Pancreas (tissue), 10 donors: ENCODE measurements at regions not wholly inside any gene's neighbourhood (a gene's known extent, or its start where the extent isn't known, plus 50 kb on each side); places are given as distances from the start of the nearest gene placed in this dataset.
"Not testable (repeated sequence)": the region's sequence is repeated elsewhere in the genome, so short reads cannot be mapped to it uniquely, and the experiment has no call there.

Experiments
- ATAC-seq, 4 donors: fragments of 200-7000 bp; cut with Tn5 transposase; one replicate each; pipeline versions ENCODE4 v1.8.0 to v1.9.1; 2020; ENCODE audit warnings: mild to moderate bottlenecking in 4 of 4, moderate library complexity in 4 of 4
- DNase-seq, 6 donors: peaks; one replicate each; pipeline ENCODE4 v3.0.0-alpha.2; 2020
- FAIRE-seq: peaks from 2 replicates; lab custom pipeline; 2012; peaks lifted over from hg19 to GRCh38; lab: Jason Lieb, UNC
- H3K27ac ChIP-seq, 4 donors: fragments of 200-600 bp; sonication (generic); 1 replicate in 3 of 4; 2 replicates in 1 of 4; pipeline versions ENCODE4 v1.5.0 to v1.8.0; 2020
- H3K27me3 ChIP-seq, 4 donors: fragments of 200-600 bp; one replicate each; pipeline ENCODE4 v1.8.0; 2021
- H3K36me3 ChIP-seq, 3 donors: fragments of 200-600 bp; sonication (generic) in 1 of 3; one replicate each; pipeline versions ENCODE4 v1.5.0 to v1.8.0; 2020 to 2021
- H3K4me1 ChIP-seq, 3 donors: fragments of 200-600 bp; one replicate each; pipeline ENCODE4 v1.8.0; 2021
- H3K4me3 ChIP-seq, 4 donors: fragments of 200-600 bp; sonication (generic) in 2 of 4; one replicate each; pipeline versions ENCODE4 v1.5.0 to v1.8.0; 2020 to 2021
- H3K9me3 ChIP-seq, 4 donors: fragments of 200-600 bp; one replicate each; pipeline ENCODE4 v1.8.0; 2021
- WGBS, 2 donors: extraction: QIAGEN DNeasy Blood & Tissue Kit; methylation state at CpG; one replicate each; pipeline ENCODE4 v1.1.7; 2013; 5-methylcytosine and 5-hydroxymethylcytosine counted together
- intact Hi-C, 3 donors: fragments of 100-400 bp; cut with DNase I; formaldehyde crosslinking; loops; one replicate each; pipeline versions ENCODE4 v1.11.1 to v1.14.2; 2022
- TF ChIP-seq, protein P1 (sequence below), 4 donors: fragments of 200-600 bp; sonication (generic) in 3 of 4; IDR thresholded peaks; one replicate each; pipeline versions ENCODE4 v1.5.0 to v1.8.0; 2021; ENCODE audit warnings: antibody characterized with exemption in 4 of 4
- donor health status: healthy with polysubstance abuse.
- donor health status: DM: no; HTN: no; CAD: no; lungs with moderate emphysema.
- donor health status: DM: no; HTN: no; CAD: no.
- donor health status: control.
- donor health status: control.
- donor health status: Bipolar disorder and iron deficiency.
- donor health status: DM: yes; HTN: yes; CAD: no.
- donor health status: DM: no; HTN: no; CAD: no.
- donor health status: DM: no; HTN: no; CAD: no.
- donor health status: DM: yes; HTN: yes; CAD: no.

DNA sequence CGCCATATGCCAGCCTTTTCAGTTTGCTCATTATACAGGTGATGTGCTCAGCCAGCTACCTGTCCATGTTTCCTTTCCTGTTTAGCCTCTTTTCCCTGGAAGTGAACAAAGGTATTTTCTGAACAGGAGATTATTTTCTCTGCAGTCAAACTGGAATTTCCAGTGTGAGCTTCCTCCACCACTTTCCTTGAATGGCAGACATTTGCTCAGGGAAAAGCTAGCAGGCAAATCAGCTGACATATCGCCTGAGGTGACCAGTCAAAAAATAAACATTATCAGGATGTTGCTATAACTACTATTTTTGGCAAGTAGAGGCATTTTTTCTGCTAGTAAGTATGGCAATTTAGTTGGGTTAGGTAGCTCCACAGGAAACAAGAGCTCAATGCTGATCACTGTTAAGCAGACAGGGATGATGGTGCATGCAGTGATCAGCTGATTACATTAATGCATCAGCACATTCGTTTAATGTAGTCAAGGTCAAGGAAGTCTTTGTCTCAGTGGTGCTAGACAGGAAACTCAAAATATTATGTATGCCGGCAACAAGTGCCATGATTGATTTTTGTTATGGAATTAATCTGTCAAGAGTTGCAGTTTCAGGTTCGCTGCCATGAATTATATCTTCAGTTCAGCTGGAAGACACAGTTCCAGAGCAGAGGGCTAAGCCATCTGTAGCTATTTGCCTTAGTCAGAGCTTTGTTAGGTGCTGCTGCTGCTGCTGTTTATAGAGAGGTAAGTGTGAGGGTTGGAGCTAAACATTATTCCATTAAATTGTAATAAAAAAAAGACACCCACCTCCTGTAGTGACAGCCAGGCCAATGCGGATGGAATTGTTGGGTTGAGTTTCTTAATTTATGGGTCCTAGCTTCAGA is 179.7 kb upstream of the ST6GALNAC5 start:
- H3K27ac ChIP-seq, result no peak overlapping the region
- TF ChIP-seq, protein P1, sequence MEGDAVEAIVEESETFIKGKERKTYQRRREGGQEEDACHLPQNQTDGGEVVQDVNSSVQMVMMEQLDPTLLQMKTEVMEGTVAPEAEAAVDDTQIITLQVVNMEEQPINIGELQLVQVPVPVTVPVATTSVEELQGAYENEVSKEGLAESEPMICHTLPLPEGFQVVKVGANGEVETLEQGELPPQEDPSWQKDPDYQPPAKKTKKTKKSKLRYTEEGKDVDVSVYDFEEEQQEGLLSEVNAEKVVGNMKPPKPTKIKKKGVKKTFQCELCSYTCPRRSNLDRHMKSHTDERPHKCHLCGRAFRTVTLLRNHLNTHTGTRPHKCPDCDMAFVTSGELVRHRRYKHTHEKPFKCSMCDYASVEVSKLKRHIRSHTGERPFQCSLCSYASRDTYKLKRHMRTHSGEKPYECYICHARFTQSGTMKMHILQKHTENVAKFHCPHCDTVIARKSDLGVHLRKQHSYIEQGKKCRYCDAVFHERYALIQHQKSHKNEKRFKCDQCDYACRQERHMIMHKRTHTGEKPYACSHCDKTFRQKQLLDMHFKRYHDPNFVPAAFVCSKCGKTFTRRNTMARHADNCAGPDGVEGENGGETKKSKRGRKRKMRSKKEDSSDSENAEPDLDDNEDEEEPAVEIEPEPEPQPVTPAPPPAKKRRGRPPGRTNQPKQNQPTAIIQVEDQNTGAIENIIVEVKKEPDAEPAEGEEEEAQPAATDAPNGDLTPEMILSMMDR (IDR thresholded peaks at IDR 0.05), result no peak
- peak in 2 of 6 donors; percentile 7 to 13 for DNase-seq
- intact Hi-C loops, result no loop called here
- WGBS, 2 donors, result 28 to 29% methylated on average over 6 of the region's 6 CpGs
- peak; percentile 35 to 83 (median 65) for ATAC-seq
- FAIRE-seq, result no peak
- no peaks in the 10 kb centered on the region for H3K9me3 ChIP-seq
- no peaks in the 10 kb centered on the region for H3K4me1 ChIP-seq
- H3K4me3 ChIP-seq, result no peak overlapping the region
- no peaks in the 10 kb centered on the region for H3K36me3 ChIP-seq
- H3K27me3 ChIP-seq, result no peaks in the 10 kb centered on the region

DNA sequence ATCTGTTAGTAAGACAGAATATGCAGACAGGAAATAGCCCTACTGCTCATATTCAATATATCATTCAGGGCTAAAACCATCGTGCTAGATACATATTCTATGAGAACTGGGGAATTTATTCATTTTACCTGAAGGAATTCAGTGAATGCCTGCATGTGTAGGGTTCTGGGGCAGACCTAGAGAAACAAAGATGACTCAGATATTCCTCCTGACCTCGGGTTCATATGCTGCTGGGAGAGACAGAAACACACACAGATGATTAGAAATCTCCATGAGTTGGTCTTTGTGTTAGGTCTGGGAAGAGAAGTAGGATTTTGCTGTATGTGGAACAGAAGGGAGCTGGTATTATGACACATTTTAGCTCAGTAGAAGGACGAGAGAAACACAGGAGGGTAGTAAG is 176.5 kb upstream of the ST6GALNAC5 start:
- H3K36me3 ChIP-seq, result no peaks in the 10 kb centered on the region
- H3K27me3 ChIP-seq, result no peaks in the 10 kb centered on the region
- ATAC-seq, result no peak
- TF ChIP-seq, protein P1 (IDR thresholded peaks at IDR 0.05), result no peak
- H3K4me1 ChIP-seq, result no peaks in the 10 kb centered on the region
- WGBS, 2 donors, result 61 to 71% methylated on average over 3 of the region's 3 CpGs
- H3K9me3 ChIP-seq, result no peaks in the 10 kb centered on the region
- H3K4me3 ChIP-seq, result no peak overlapping the region
- intact Hi-C loops, result no loop called here
- no peak for DNase-seq
- FAIRE-seq, result no peak
- no peak overlapping the region for H3K27ac ChIP-seq

DNA sequence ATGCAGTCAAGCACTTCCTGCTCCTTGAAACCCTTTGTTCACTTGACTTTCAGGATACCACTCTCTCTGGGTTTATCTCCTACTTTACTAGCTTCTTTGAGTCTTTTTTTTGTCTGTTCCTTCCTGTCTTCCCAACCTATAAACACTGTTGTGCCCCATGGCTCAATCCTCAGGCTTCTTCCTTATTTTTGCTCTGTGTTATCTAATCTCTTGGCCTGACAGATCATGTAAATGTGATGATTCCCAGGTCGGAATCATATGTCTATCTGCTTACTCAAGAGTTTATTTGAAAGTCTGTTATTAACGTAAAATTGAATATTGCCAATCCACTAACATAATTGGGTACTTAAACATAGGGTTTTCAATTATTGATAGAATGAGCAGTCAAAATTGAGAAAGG is 171.7 kb upstream of the ST6GALNAC5 start:
- no peak overlapping the region for H3K27ac ChIP-seq
- intact Hi-C loops, result no loop called here
- no peak overlapping the region for H3K4me3 ChIP-seq
- DNase-seq (no peak), FAIRE-seq (no peak), ATAC-seq (no peak)
- TF ChIP-seq, protein P1 (IDR thresholded peaks at IDR 0.05), result no peak
- no peaks in the 10 kb centered on the region for H3K27me3 ChIP-seq
- 10% methylated on average over 2 of the region's 2 CpGs for WGBS, 2 donors
- no peaks in the 10 kb centered on the region for H3K36me3 ChIP-seq
- no peaks in the 10 kb centered on the region for H3K4me1 ChIP-seq
- no peaks in the 10 kb centered on the region for H3K9me3 ChIP-seq

DNA sequence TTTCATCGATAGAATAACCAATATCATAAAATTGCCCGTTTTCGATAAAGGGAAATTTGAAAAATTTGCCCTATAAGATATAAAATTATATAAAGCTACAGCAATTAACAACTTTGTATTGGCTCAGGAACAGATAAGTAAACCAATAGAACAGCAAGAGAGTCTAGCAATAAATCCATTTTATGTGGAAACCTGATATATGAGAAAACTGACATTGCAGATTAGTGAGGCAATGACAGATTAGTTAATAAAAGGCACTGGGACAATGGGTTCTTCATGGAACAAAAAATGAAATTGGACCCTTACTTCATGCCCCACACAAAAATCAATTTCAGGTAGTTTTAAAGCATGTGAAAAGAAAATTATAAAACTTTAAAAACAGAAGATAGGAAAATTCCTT is 169.9 kb upstream of the ST6GALNAC5 start:
- FAIRE-seq, result no peak

DNA sequence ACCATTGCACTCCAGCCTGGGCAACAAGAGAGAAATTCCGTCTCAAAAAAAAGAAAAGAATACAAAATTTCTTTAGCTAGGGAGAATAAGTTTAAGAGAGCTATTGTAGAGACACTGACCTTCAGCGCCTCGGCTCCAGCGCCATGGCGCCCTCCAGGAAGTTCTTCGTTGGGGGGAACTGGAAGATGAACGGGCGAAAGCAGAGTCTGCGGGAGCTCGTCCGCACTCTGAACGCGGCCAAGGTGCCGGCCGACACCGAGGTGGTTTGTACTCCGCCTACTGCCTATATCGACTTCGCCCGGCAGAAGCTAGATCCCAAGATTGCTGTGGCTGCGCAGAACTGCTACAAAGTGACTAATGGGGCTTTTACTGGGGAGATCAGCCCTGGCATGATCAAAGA is 167.6 kb upstream of the ST6GALNAC5 start:
- DNase-seq, FAIRE-seq, H3K27ac ChIP-seq, ATAC-seq, H3K27me3 ChIP-seq, intact Hi-C loops, H3K4me1 ChIP-seq, H3K9me3 ChIP-seq, H3K4me3 ChIP-seq, H3K36me3 ChIP-seq: not testable (repeated sequence)
- WGBS, 2 donors, result 93 to 97% methylated on average over 20 to 21 of the region's 21 CpGs

More for the DNA sequence above, 169.9 kb upstream of the ST6GALNAC5 start:
- no peaks in the 10 kb centered on the region for H3K36me3 ChIP-seq
- ATAC-seq, result no peak
- H3K9me3 ChIP-seq, result no peaks in the 10 kb centered on the region
- intact Hi-C loops, result no loop called here
- TF ChIP-seq, protein P1 (IDR thresholded peaks at IDR 0.05), result no peak
- 86 to 90% methylated on average over 3 of the region's 3 CpGs for WGBS, 2 donors
- H3K4me1 ChIP-seq, result no peaks in the 10 kb centered on the region
- H3K27me3 ChIP-seq, result no peaks in the 10 kb centered on the region
- H3K27ac ChIP-seq, result no peak overlapping the region
- DNase-seq, result no peak
- H3K4me3 ChIP-seq, result no peak overlapping the region

DNA sequence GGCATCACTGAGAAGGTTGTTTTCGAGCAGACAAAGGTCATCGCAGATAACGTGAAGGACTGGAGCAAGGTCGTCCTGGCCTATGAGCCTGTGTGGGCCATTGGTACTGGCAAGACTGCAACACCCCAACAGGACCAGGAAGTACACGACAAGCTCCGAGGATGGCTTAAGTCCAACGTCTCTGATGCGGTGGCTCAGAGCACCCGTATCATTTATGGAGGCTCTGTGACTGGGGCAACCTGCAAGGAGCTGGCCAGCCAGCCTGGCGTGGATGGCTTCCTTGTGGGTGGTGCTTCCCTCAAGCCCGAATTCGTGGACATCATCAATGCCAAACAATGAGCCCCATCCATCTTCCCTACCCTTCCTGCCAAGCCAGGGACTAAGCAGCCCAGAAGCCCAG is 167.1 kb upstream of the ST6GALNAC5 start:
- H3K4me1 ChIP-seq, intact Hi-C loops, H3K9me3 ChIP-seq, H3K27ac ChIP-seq, H3K27me3 ChIP-seq, H3K4me3 ChIP-seq, ATAC-seq, DNase-seq, FAIRE-seq, H3K36me3 ChIP-seq: not testable (repeated sequence)
- WGBS, 2 donors, result 83 to 88% methylated on average over 12 of the region's 12 CpGs
